ENCODE measurements at regions not wholly inside any gene's neighbourhood (a gene's known extent, or its start where the extent isn't known, plus 50 kb on each side); places are given as distances from the start of the nearest gene placed in this dataset.

GRCh38 chr3:89950772-89951171 lies 843.4 kb downstream of the EPHA3 start:
- TF ChIP-seq ZNF274 (IDR thresholded peaks at IDR 0.05; ENCODE audit: low read depth, low read length) (no peak), YY1 (IDR thresholded peaks at IDR 0.05; ENCODE audit: insufficient read depth, insufficient read length) (no peak)
